ELF-1 (cell line): ENCODE measurements at regions not wholly inside any gene's neighbourhood (a gene's known extent, or its start where the extent isn't known, plus 50 kb on each side); places are given as distances from the start of the nearest gene placed in this dataset.
"Not testable (repeated sequence)": the region's sequence is repeated elsewhere in the genome, so short reads cannot be mapped to it uniquely, and the experiment has no call there.

Experiments
- DNase-seq: peaks from one replicate; pipeline ENCODE4 v3.0.0-alpha.2; 2016; ENCODE audit warnings: low read depth, low spot score

- no peak for DNase-seq
These were observed 165.5 kb upstream of the NFIA start for GRCh38 chr1:60916906-60917305.

- no peak for DNase-seq
These were observed 166.2 kb upstream of the NFIA start for GRCh38 chr1:60916199-60916598.

- no peak for DNase-seq
These were observed 166.9 kb upstream of the NFIA start for GRCh38 chr1:60915441-60915840.

- no peak for DNase-seq
These were observed 167.4 kb upstream of the NFIA start for GRCh38 chr1:60914982-60915381.

GRCh38 chr1:60913708-60914107 lies 168.7 kb upstream of the NFIA start:
- not testable (repeated sequence) for DNase-seq

GRCh38 chr1:60913039-60913438 lies 169.3 kb upstream of the NFIA start:
- no peak for DNase-seq

GRCh38 chr1:60911966-60912697 lies 170.2 kb upstream of the NFIA start:
- DNase-seq: peak; percentile 35

- no peak for DNase-seq
These were observed 174.2 kb upstream of the NFIA start for GRCh38 chr1:60908159-60908558.

- no peak for DNase-seq
These were observed 175.8 kb upstream of the NFIA start for GRCh38 chr1:60906526-60906925.

- no peak for DNase-seq
These were observed 176.3 kb upstream of the NFIA start for GRCh38 chr1:60906039-60906438.

GRCh38 chr1:60904099-60904851 lies 178.1 kb upstream of the NFIA start:
- DNase-seq: no peak

GRCh38 chr1:60903591-60903990 lies 178.8 kb upstream of the NFIA start:
- DNase-seq: peak; percentile 24

GRCh38 chr1:60899464-60899863 lies 182.9 kb upstream of the NFIA start:
- no peak for DNase-seq

GRCh38 chr1:60898987-60899386 lies 183.4 kb upstream of the NFIA start:
- no peak for DNase-seq

- no peak for DNase-seq
These were observed 183.9 kb upstream of the NFIA start for GRCh38 chr1:60898413-60898812.

- DNase-seq: no peak
These were observed 185.5 kb upstream of the NFIA start for GRCh38 chr1:60896701-60897363.

- no peak for DNase-seq
These were observed 186.7 kb upstream of the NFIA start for GRCh38 chr1:60895701-60896100.

- DNase-seq: no peak
These were observed 187.1 kb upstream of the NFIA start for GRCh38 chr1:60895252-60895651.

- DNase-seq: no peak
These were observed 187.6 kb upstream of the NFIA start for GRCh38 chr1:60894741-60895140.

- DNase-seq: no peak
These were observed 188.2 kb upstream of the NFIA start for GRCh38 chr1:60894130-60894529.

- DNase-seq: peak; percentile 40
These were observed 189.0 kb upstream of the NFIA start for GRCh38 chr1:60893136-60893930.

GRCh38 chr1:60891765-60892164 lies 190.6 kb upstream of the NFIA start:
- no peak for DNase-seq
